ENCODE measurements at regions not wholly inside any gene's neighbourhood (a gene's known extent, or its start where the extent isn't known, plus 50 kb on each side); places are given as distances from the start of the nearest gene placed in this dataset.

GRCh38 chr1:105684714-105685113, 1371.8 kb upstream of the PRMT6 start:
- H3K27me3 ChIP-seq (replicated peaks; ENCODE audit: insufficient read depth, low read length) = no peaks in the 10 kb centered on the region
- H3K36me3 ChIP-seq (replicated peaks; ENCODE audit: insufficient read depth, low read length) = no peaks in the 10 kb centered on the region
- no peaks in the 10 kb centered on the region for H3K9me2 ChIP-seq (replicated peaks; ENCODE audit: insufficient read depth, low read length)
- TF ChIP-seq EZH2 (optimal IDR thresholded peaks at IDR 0.05; ENCODE audit: low read depth, low read length) = no peak
- no peak for TF ChIP-seq EZH2phosphoT487 (IDR thresholded peaks at IDR 0.05; ENCODE audit: low read length)
- no peak for TF ChIP-seq CTCF (IDR thresholded peaks at IDR 0.05; ENCODE audit: low read length)
- H3K9me3 ChIP-seq (replicated peaks; ENCODE audit: insufficient read depth, low read length) = no peaks in the 10 kb centered on the region
- no peak overlapping the region for H3K27ac ChIP-seq (ENCODE audit: low read length)
- no peak overlapping the region for H3K4me2 ChIP-seq (ENCODE audit: low read depth, low read length)
- H3F3A ChIP-seq (ENCODE audit: insufficient read depth, low read length) = no peaks in the 10 kb centered on the region
- H3K79me2 ChIP-seq (ENCODE audit: low read length) = no peaks in the 10 kb centered on the region
- no peaks in the 10 kb centered on the region for H3K4me1 ChIP-seq (ENCODE audit: low read length)
- H3K4me3 ChIP-seq (ENCODE audit: low read length) = no peak overlapping the region
- no peaks in the 10 kb centered on the region for H4K20me1 ChIP-seq (ENCODE audit: insufficient read depth, low read length)
- H3K9ac ChIP-seq (ENCODE audit: low read length) = no peak overlapping the region
- no peak for DNase-seq
- H2AFZ ChIP-seq (ENCODE audit: low read length) = no peak overlapping the region

- no peak for DNase-seq
Measured at GRCh38 chr1:105686026-105686425, 1370.4 kb upstream of the PRMT6 start.

GRCh38 chr1:105686874-105687690, 1369.4 kb upstream of the PRMT6 start:
- no peaks in the 10 kb centered on the region for H4K20me1 ChIP-seq (ENCODE audit: insufficient read depth, low read length)

More at GRCh38 chr1:105686026-105686425, 1370.4 kb upstream of the PRMT6 start:
- H3K79me2 ChIP-seq (ENCODE audit: low read length) = no peaks in the 10 kb centered on the region
- H3K27ac ChIP-seq (ENCODE audit: low read length) = no peak overlapping the region
- H3K9me2 ChIP-seq (replicated peaks; ENCODE audit: insufficient read depth, low read length) = no peaks in the 10 kb centered on the region
- no peaks in the 10 kb centered on the region for H3K27me3 ChIP-seq (replicated peaks; ENCODE audit: insufficient read depth, low read length)
- no peaks in the 10 kb centered on the region for H3K9me3 ChIP-seq (replicated peaks; ENCODE audit: insufficient read depth, low read length)
- no peaks in the 10 kb centered on the region for H3K4me1 ChIP-seq (ENCODE audit: low read length)
- H3F3A ChIP-seq (ENCODE audit: insufficient read depth, low read length) = no peaks in the 10 kb centered on the region
- H2AFZ ChIP-seq (ENCODE audit: low read length) = no peak overlapping the region
- no peaks in the 10 kb centered on the region for H3K36me3 ChIP-seq (replicated peaks; ENCODE audit: insufficient read depth, low read length)
- no peak overlapping the region for H3K4me3 ChIP-seq (ENCODE audit: low read length)
- no peaks in the 10 kb centered on the region for H4K20me1 ChIP-seq (ENCODE audit: insufficient read depth, low read length)
- no peak overlapping the region for H3K4me2 ChIP-seq (ENCODE audit: low read depth, low read length)
- TF ChIP-seq EZH2phosphoT487 (IDR thresholded peaks at IDR 0.05; ENCODE audit: low read length) (no peak), EZH2 (optimal IDR thresholded peaks at IDR 0.05; ENCODE audit: low read depth, low read length) (no peak), CTCF (IDR thresholded peaks at IDR 0.05; ENCODE audit: low read length) (no peak)
- H3K9ac ChIP-seq (ENCODE audit: low read length) = no peak overlapping the region

More at GRCh38 chr1:105686874-105687690, 1369.4 kb upstream of the PRMT6 start:
- Histone ChIP-seq H3K9me3 (replicated peaks; ENCODE audit: insufficient read depth, low read length) (no peaks in the 10 kb centered on the region), H2AFZ (ENCODE audit: low read length) (no peak overlapping the region), H3F3A (ENCODE audit: insufficient read depth, low read length) (no peaks in the 10 kb centered on the region), H3K9me2 (replicated peaks; ENCODE audit: insufficient read depth, low read length) (no peaks in the 10 kb centered on the region), H3K9ac (ENCODE audit: low read length) (no peak overlapping the region), H3K4me1 (ENCODE audit: low read length) (no peaks in the 10 kb centered on the region), H3K4me3 (ENCODE audit: low read length) (no peak overlapping the region), H3K36me3 (replicated peaks; ENCODE audit: insufficient read depth, low read length) (no peaks in the 10 kb centered on the region), H3K4me2 (ENCODE audit: low read depth, low read length) (no peak overlapping the region), H3K27me3 (replicated peaks; ENCODE audit: insufficient read depth, low read length) (no peaks in the 10 kb centered on the region), H3K79me2 (ENCODE audit: low read length) (no peaks in the 10 kb centered on the region), H3K27ac (ENCODE audit: low read length) (no peak overlapping the region)
- no peak for DNase-seq
- TF ChIP-seq CTCF (IDR thresholded peaks at IDR 0.05; ENCODE audit: low read length) = no peak
- TF ChIP-seq EZH2 (optimal IDR thresholded peaks at IDR 0.05; ENCODE audit: low read depth, low read length) = no peak

All from MM.1S (cell line).